Lung (tissue), 11 donors: ENCODE measurements at regions not wholly inside any gene's neighbourhood (a gene's known extent, or its start where the extent isn't known, plus 50 kb on each side); places are given as distances from the start of the nearest gene placed in this dataset.
"Not testable (repeated sequence)": the region's sequence is repeated elsewhere in the genome, so short reads cannot be mapped to it uniquely, and the experiment has no call there.

Experiments used
- ATAC-seq: fragments of 200-7000 bp; cut with Tn5 transposase; one replicate; pipeline ENCODE4 v1.9.1; 2020; ENCODE audit warnings: moderate number of reproducible peaks; ENCODE audit not compliant: insufficient read depth, low FRiP score
- DNase-seq, 3 donors: peaks; one replicate each; pipeline ENCODE4 v3.0.0-alpha.2; 2013 to 2017
- H3K27ac ChIP-seq, 2 donors: one replicate each; pipeline ENCODE4 v1.5.1; 2013; ENCODE audit warnings: mild to moderate bottlenecking in 2 of 2, moderate library complexity in 2 of 2, control low read depth in 1 of 2, inconsistent platforms in 1 of 2, low read depth in 1 of 2, low read length in 1 of 2
- H3K27me3 ChIP-seq, 3 donors: one replicate each; pipeline ENCODE4 v1.5.1; 2013; ENCODE audit warnings: low read length in 2 of 3; ENCODE audit not compliant: control insufficient read depth in 3 of 3, insufficient read depth in 3 of 3
- H3K36me3 ChIP-seq, 4 donors: one replicate each; pipeline ENCODE4 v1.5.1; 2013; ENCODE audit warnings: low read length in 4 of 4, mild to moderate bottlenecking in 1 of 4, moderate library complexity in 1 of 4; ENCODE audit not compliant: control insufficient read depth in 4 of 4, insufficient read depth in 4 of 4
- H3K4me1 ChIP-seq, 5 donors: one replicate each; pipeline ENCODE4 v1.5.1; 2013; ENCODE audit warnings: low read length in 5 of 5, mild to moderate bottlenecking in 2 of 5, moderate library complexity in 1 of 5; ENCODE audit not compliant: control insufficient read depth in 5 of 5, insufficient read depth in 5 of 5
- H3K4me3 ChIP-seq: one replicate; pipeline ENCODE4 v1.5.1; 2013; ENCODE audit warnings: mild to moderate bottlenecking, control low read depth, moderate library complexity
- H3K9ac ChIP-seq, 2 donors: one replicate each; pipeline ENCODE4 v1.5.1; 2013; ENCODE audit warnings: low read length in 2 of 2, control low read depth in 1 of 2; ENCODE audit not compliant: insufficient read depth in 1 of 2
- H3K9me3 ChIP-seq, 4 donors: one replicate each; pipeline ENCODE4 v1.5.1; 2013; ENCODE audit warnings: low read length in 3 of 4, mild to moderate bottlenecking in 1 of 4, moderate library complexity in 1 of 4; ENCODE audit not compliant: control insufficient read depth in 4 of 4, insufficient read depth in 3 of 4
- WGBS, 2 donors: extraction: QIAGEN DNeasy Blood & Tissue Kit; methylation state at CpG; one replicate each; pipeline ENCODE4 v1.1.7; 2013; 5-methylcytosine and 5-hydroxymethylcytosine counted together
- TF ChIP-seq, protein P1 (sequence below): IDR thresholded peaks from 2 replicates; pipeline ENCODE4 v1.5.1; 2012; ENCODE audit warnings: mild to moderate bottlenecking; ENCODE audit errors: control extremely low read depth, extremely low read depth
- donor health status: control.
- donor health status: control.
- donor health status: Bipolar disorder and iron deficiency.
- donor health status: healthy.
- donor health status: DM: yes; HTN: yes; CAD: no.

DNA sequence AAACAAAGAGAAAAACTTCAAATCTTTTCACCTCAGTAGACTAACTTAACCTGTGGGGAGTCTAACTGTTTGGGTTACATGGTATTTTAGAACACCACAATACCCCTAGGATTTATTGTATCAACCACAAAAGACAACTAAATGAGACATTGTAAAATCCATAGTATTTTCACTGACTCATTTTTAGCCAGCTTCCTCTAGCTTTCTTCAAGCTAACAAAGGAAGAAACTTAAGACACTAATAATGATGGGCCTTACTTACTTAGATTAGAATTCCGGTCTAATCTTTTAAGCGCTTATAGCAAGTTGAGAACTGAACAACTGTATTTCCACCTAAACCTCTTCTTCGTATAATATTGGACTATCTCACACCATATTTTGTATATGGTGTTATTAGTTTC lies 529.3 kb downstream of the DMRTA1 start:
- Histone ChIP-seq H3K9ac (no peak overlapping the region), H3K4me3 (no peak overlapping the region), H3K27ac (no peak overlapping the region), H3K36me3 (no peaks in the 10 kb centered on the region), H3K27me3 (no peaks in the 10 kb centered on the region), H3K9me3 (no peaks in the 10 kb centered on the region), H3K4me1 (no peaks in the 10 kb centered on the region)
- ATAC-seq (no peak), DNase-seq (no peak)
- TF ChIP-seq, protein P1, sequence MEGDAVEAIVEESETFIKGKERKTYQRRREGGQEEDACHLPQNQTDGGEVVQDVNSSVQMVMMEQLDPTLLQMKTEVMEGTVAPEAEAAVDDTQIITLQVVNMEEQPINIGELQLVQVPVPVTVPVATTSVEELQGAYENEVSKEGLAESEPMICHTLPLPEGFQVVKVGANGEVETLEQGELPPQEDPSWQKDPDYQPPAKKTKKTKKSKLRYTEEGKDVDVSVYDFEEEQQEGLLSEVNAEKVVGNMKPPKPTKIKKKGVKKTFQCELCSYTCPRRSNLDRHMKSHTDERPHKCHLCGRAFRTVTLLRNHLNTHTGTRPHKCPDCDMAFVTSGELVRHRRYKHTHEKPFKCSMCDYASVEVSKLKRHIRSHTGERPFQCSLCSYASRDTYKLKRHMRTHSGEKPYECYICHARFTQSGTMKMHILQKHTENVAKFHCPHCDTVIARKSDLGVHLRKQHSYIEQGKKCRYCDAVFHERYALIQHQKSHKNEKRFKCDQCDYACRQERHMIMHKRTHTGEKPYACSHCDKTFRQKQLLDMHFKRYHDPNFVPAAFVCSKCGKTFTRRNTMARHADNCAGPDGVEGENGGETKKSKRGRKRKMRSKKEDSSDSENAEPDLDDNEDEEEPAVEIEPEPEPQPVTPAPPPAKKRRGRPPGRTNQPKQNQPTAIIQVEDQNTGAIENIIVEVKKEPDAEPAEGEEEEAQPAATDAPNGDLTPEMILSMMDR, result no peak
- 96 to 100% methylated on average over 3 of the region's 3 CpGs for WGBS, 2 donors

DNA sequence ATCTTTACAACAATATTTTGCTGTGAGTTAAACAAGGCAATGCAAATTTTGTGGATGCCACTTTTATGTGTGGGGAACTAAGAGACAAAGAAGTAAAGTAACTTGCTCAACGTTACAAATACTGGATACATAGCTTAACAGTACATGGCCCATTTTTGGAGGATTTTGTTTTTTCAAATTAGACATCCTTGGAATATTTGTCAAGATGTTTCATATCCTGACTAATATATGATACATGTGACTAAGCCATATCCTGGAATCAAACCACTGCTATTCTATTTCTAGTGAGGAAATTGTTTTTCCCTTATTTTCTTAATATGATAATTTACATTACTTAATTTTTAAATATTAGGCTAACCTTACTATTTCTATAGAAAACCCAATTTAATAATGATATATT lies 529.8 kb downstream of the DMRTA1 start:
- Histone ChIP-seq H3K9ac (no peak overlapping the region), H3K27me3 (no peaks in the 10 kb centered on the region)
- WGBS, 2 donors, result 83 to 89% methylated on average over 1 of the region's 1 CpG

DNA sequence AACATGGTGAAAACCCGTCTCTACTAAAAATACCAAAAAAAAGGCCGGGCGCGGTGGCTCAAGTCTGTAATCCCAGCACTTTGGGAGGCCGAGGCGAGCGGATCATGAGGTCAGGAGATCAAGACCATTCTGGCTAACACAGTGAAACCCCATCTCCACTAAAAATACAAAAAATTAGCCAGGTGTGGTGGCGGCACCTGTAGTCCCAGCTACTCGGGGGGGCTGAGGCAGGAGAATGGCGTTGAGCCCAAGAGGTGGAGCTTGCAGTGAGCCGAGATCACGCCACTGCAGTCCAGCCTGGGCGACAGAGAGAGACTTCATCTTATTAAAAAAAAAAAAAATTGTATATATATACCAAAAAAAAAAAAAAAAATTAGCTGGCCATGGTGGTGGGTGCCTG lies 533.8 kb downstream of the DMRTA1 start:
- H3K9me3 ChIP-seq, ATAC-seq, H3K4me1 ChIP-seq, H3K36me3 ChIP-seq, H3K4me3 ChIP-seq, DNase-seq, H3K27me3 ChIP-seq, H3K27ac ChIP-seq, H3K9ac ChIP-seq: not testable (repeated sequence)
- WGBS, 2 donors, result 91% methylated on average over 13 of the region's 13 CpGs

More for the DNA sequence above, 529.8 kb downstream of the DMRTA1 start:
- Histone ChIP-seq H3K4me3 (no peak overlapping the region), H3K36me3 (no peaks in the 10 kb centered on the region), H3K9me3 (no peaks in the 10 kb centered on the region), H3K27ac (no peak overlapping the region), H3K4me1 (no peaks in the 10 kb centered on the region)
- DNase-seq, result no peak
- ATAC-seq, result no peak
- TF ChIP-seq, protein P1, result no peak

DNA sequence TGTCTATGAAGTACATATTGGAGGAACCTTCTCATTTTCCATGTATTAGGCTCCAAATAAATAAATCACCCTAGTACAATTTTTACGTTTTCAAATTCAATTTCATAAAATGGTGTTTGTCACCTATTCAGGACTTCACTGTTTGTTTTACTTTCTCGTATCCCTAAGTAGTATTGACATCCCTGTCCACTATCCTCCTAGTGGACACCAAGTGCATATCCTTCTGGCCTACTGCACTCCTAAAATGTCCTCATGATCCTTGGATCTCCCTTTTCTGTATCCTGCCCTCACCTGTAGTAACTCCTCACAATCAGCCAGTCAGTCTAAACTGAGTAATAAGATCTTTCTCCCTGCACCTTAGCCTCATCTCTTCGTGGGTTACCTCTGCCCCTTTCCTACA lies 539.9 kb downstream of the DMRTA1 start:
- no peak overlapping the region for H3K4me3 ChIP-seq
- peaks cover 0 to 1% (median 0%) of the 10 kb centered on the region in 4 donors for H3K9me3 ChIP-seq
- H3K27me3 ChIP-seq, result no peaks in the 10 kb centered on the region
- H3K4me1 ChIP-seq, result no peaks in the 10 kb centered on the region
- no peak overlapping the region for H3K27ac ChIP-seq
- no peaks in the 10 kb centered on the region for H3K36me3 ChIP-seq
- no peak for ATAC-seq
- no peak overlapping the region for H3K9ac ChIP-seq
- no peak for DNase-seq
- 76 to 86% methylated on average over 3 of the region's 3 CpGs for WGBS, 2 donors
- TF ChIP-seq, protein P1, result no peak
